GM23338 (cell line): ENCODE measurements at regions not wholly inside any gene's neighbourhood (a gene's known extent, or its start where the extent isn't known, plus 50 kb on each side); places are given as distances from the start of the nearest gene placed in this dataset.

Experiments
- ATAC-seq: fragments of 200-7000 bp; cut with Tn5 transposase; 3 replicates; pipeline ENCODE4 v1.9.1; 2020
- DNase-seq: peaks from one replicate; pipeline ENCODE4 v3.0.0-alpha.2; 2015; ENCODE audit warnings: low spot score
- H2AFZ ChIP-seq: fragments of 200-600 bp; sonication (generic); 2 replicates; pipeline ENCODE4 v1.8.0; 2016; ENCODE audit warnings: antibody characterized with exemption, mild to moderate bottlenecking, moderate library complexity
- H3F3A ChIP-seq: fragments of 200-600 bp; sonication (generic); replicated peaks from 2 replicates; pipeline ENCODE4 v1.8.0; 2017; ENCODE audit warnings: antibody characterized with exemption, mixed run types, low read depth
- H3K27ac ChIP-seq: fragments of 200-600 bp; sonication (generic); 2 replicates; pipeline ENCODE4 v1.6.1; 2016; ENCODE audit warnings: low read depth
- H3K27me3 ChIP-seq: fragments of 200-600 bp; sonication (generic); 2 replicates; pipeline ENCODE4 v1.8.0; 2016; ENCODE audit warnings: mild to moderate bottlenecking, mixed run types, moderate library complexity; ENCODE audit not compliant: insufficient read depth
- H3K36me3 ChIP-seq: fragments of 200-600 bp; sonication (generic); 2 replicates; pipeline ENCODE4 v1.8.0; 2016; ENCODE audit warnings: mild to moderate bottlenecking; ENCODE audit not compliant: insufficient read depth
- H3K4me1 ChIP-seq: fragments of 200-600 bp; sonication (generic); 2 replicates; pipeline ENCODE4 v1.8.0; 2016; ENCODE audit warnings: mild to moderate bottlenecking, moderate library complexity; ENCODE audit not compliant: insufficient read depth
- H3K4me2 ChIP-seq: fragments of 200-600 bp; sonication (generic); 2 replicates; pipeline ENCODE4 v1.7.1; 2017; ENCODE audit warnings: mixed run types
- H3K4me3 ChIP-seq: fragments of 200-600 bp; sonication (generic); 2 replicates; pipeline ENCODE4 v1.6.1; 2016; ENCODE audit warnings: mixed run types
- H3K79me2 ChIP-seq: fragments of 200-600 bp; sonication (generic); replicated peaks from 2 replicates; pipeline ENCODE4 v1.8.0; 2017; ENCODE audit warnings: mild to moderate bottlenecking; ENCODE audit not compliant: insufficient read depth
- H3K9me2 ChIP-seq: fragments of 200-600 bp; sonication (generic); 2 replicates; pipeline ENCODE4 v1.8.0; 2017; ENCODE audit not compliant: insufficient read depth
- H4K20me1 ChIP-seq: fragments of 200-600 bp; sonication (generic); replicated peaks from 2 replicates; pipeline ENCODE4 v1.8.0; 2017; ENCODE audit warnings: mild to moderate bottlenecking; ENCODE audit not compliant: insufficient read depth
- H3K27ac Mint-ChIP-seq: 2 replicates; pipeline ENCODE4 v1.8.0; 2020; ENCODE audit warnings: inconsistent platforms, mild to moderate bottlenecking, moderate library complexity, mixed read lengths
- H3K27me3 Mint-ChIP-seq: 3 replicates; pipeline ENCODE4 v1.8.0; 2022; ENCODE audit warnings: low read depth, mild to moderate bottlenecking, moderate library complexity, mixed read lengths, inconsistent platforms; ENCODE audit not compliant: insufficient read depth, poor library complexity
- H3K36me3 Mint-ChIP-seq: 3 replicates; pipeline ENCODE4 v1.8.0; 2021; ENCODE audit warnings: low read depth, mild to moderate bottlenecking, inconsistent platforms, moderate library complexity, mixed read lengths
- H3K4me1 Mint-ChIP-seq: 3 replicates; pipeline ENCODE4 v1.8.0; 2020; ENCODE audit warnings: mild to moderate bottlenecking, inconsistent platforms, mixed read lengths
- H3K4me3 Mint-ChIP-seq: 3 replicates; pipeline ENCODE4 v1.8.0; 2021; ENCODE audit warnings: moderate library complexity, mild to moderate bottlenecking, inconsistent platforms, mixed read lengths
- H3K9me3 Mint-ChIP-seq: 3 replicates; pipeline ENCODE4 v1.8.0; 2020; ENCODE audit warnings: moderate library complexity, mild to moderate bottlenecking, inconsistent platforms, mixed read lengths
- CREB1 ChIP-seq: fragments of 250-450 bp; sonication (Bioruptor Pico); IDR thresholded peaks from 2 replicates; pipeline ENCODE4 v1.5.0; 2020; ENCODE audit warnings: low read depth, mild to moderate bottlenecking, moderate library complexity
- NANOG ChIP-seq: IDR thresholded peaks from 2 replicates; pipeline ENCODE4 v1.6.1; 2016; ENCODE audit warnings: antibody characterized with exemption, borderline replicate concordance
- STAT1 ChIP-seq: IDR thresholded peaks from one replicate; pipeline ENCODE4 v1.6.1; 2016; ENCODE audit warnings: antibody characterized with exemption; ENCODE audit not compliant: unreplicated experiment
- ZNF114 ChIP-seq: fragments of 250-450 bp; sonication (Bioruptor Pico); IDR thresholded peaks from 2 replicates; pipeline ENCODE4 v1.5.0; 2020; ENCODE audit warnings: mild to moderate bottlenecking, moderate library complexity
- ZNF331 ChIP-seq: fragments of 250-450 bp; sonication (Bioruptor Pico); IDR thresholded peaks from 2 replicates; pipeline ENCODE4 v1.5.0; 2020; ENCODE audit warnings: low read depth, mild to moderate bottlenecking, moderate library complexity
- TF ChIP-seq, protein P1 (sequence below): IDR thresholded peaks from 2 replicates; pipeline ENCODE4 v1.6.1; 2016; ENCODE audit warnings: antibody characterized with exemption
- TF ChIP-seq, protein P2 (sequence below): fragments of 250-450 bp; sonication (Bioruptor Pico); IDR thresholded peaks from 2 replicates; pipeline ENCODE4 v1.5.0; 2020; ENCODE audit warnings: mild to moderate bottlenecking, moderate library complexity

DNA sequence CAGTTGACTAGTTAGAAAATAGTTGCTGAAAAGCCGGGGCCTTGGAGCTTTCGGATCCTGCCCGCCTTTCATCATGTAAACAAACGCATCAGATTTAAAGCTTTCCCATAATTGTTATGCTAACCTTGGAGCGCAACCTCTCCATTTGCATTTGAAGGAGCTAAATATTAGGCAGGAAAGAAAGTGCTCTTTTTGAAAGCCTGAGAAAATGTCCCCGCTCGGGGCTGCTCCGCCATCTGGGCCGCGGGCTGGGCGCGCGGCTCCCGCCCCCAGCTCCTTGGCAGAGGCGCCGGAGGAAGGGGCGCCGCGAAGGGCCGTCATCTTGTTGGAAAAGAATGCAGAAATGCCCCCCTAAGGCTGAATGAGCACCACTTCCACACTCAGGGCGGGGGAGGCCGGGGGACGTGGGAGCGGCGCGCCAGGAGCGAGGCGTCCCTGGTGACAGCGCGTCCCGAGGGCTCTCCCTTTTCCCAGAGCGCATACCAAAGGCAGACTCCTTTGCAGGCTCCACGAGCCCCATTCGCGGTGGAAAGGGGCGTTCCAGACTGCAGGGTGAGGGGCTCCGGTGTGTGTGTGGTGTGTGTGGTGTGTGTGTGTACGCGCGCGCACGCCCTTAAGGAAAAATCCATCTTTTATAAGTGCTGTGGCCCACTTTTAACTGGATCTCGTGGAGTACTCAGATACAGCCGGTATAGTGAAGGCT lies 145.6 kb upstream of the ID4 start:
- peaks cover 12% of the 10 kb centered on the region; the same call in 2 of the 3 replicates for H3K36me3 Mint-ChIP-seq
- ATAC-seq (peak; percentile 91), DNase-seq (peak; percentile 88)
- peak overlapping the region; percentile 59 for H3K4me2 ChIP-seq
- H3K4me1 ChIP-seq = peaks cover 22% of the 10 kb centered on the region
- H3K9me2 ChIP-seq = no peaks in the 10 kb centered on the region
- no peaks in the 10 kb centered on the region for H3K36me3 ChIP-seq
- no peaks in the 10 kb centered on the region for H3K27me3 ChIP-seq
- peak overlapping the region; percentile 88 for H3K27ac ChIP-seq
- no peak overlapping the region for H2AFZ ChIP-seq
- H3K4me3 ChIP-seq = peak overlapping the region; percentile 38
- H3K27me3 Mint-ChIP-seq = peaks cover 8% of the 10 kb centered on the region
- H3K4me3 Mint-ChIP-seq = peak overlapping the region; percentile 68
- no peaks in the 10 kb centered on the region for H4K20me1 ChIP-seq
- peaks cover 3% of the 10 kb centered on the region; the same call in 1 of the 3 replicates for H3K9me3 Mint-ChIP-seq
- H3K27ac Mint-ChIP-seq = peak overlapping the region; percentile 92
- no peaks in the 10 kb centered on the region for H3K79me2 ChIP-seq
- H3K4me1 Mint-ChIP-seq = peaks cover 47% of the 10 kb centered on the region
- no peaks in the 10 kb centered on the region; the same call in 1 of the 2 replicates for H3F3A ChIP-seq
- TF ChIP-seq CREB1 (CRISPR knock-in tag) (0 out of 2 replicates have a peak, but pooled peaks have one; percentile 5), ZNF114 (CRISPR knock-in tag) (no peak), STAT1 (no peak), NANOG (peak; percentile 72; the same call in 1 of the 2 replicates), ZNF331 (CRISPR knock-in tag) (no peak)
- TF ChIP-seq, protein P1, sequence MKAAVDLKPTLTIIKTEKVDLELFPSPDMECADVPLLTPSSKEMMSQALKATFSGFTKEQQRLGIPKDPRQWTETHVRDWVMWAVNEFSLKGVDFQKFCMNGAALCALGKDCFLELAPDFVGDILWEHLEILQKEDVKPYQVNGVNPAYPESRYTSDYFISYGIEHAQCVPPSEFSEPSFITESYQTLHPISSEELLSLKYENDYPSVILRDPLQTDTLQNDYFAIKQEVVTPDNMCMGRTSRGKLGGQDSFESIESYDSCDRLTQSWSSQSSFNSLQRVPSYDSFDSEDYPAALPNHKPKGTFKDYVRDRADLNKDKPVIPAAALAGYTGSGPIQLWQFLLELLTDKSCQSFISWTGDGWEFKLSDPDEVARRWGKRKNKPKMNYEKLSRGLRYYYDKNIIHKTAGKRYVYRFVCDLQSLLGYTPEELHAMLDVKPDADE = no peak
- TF ChIP-seq, protein P2, sequence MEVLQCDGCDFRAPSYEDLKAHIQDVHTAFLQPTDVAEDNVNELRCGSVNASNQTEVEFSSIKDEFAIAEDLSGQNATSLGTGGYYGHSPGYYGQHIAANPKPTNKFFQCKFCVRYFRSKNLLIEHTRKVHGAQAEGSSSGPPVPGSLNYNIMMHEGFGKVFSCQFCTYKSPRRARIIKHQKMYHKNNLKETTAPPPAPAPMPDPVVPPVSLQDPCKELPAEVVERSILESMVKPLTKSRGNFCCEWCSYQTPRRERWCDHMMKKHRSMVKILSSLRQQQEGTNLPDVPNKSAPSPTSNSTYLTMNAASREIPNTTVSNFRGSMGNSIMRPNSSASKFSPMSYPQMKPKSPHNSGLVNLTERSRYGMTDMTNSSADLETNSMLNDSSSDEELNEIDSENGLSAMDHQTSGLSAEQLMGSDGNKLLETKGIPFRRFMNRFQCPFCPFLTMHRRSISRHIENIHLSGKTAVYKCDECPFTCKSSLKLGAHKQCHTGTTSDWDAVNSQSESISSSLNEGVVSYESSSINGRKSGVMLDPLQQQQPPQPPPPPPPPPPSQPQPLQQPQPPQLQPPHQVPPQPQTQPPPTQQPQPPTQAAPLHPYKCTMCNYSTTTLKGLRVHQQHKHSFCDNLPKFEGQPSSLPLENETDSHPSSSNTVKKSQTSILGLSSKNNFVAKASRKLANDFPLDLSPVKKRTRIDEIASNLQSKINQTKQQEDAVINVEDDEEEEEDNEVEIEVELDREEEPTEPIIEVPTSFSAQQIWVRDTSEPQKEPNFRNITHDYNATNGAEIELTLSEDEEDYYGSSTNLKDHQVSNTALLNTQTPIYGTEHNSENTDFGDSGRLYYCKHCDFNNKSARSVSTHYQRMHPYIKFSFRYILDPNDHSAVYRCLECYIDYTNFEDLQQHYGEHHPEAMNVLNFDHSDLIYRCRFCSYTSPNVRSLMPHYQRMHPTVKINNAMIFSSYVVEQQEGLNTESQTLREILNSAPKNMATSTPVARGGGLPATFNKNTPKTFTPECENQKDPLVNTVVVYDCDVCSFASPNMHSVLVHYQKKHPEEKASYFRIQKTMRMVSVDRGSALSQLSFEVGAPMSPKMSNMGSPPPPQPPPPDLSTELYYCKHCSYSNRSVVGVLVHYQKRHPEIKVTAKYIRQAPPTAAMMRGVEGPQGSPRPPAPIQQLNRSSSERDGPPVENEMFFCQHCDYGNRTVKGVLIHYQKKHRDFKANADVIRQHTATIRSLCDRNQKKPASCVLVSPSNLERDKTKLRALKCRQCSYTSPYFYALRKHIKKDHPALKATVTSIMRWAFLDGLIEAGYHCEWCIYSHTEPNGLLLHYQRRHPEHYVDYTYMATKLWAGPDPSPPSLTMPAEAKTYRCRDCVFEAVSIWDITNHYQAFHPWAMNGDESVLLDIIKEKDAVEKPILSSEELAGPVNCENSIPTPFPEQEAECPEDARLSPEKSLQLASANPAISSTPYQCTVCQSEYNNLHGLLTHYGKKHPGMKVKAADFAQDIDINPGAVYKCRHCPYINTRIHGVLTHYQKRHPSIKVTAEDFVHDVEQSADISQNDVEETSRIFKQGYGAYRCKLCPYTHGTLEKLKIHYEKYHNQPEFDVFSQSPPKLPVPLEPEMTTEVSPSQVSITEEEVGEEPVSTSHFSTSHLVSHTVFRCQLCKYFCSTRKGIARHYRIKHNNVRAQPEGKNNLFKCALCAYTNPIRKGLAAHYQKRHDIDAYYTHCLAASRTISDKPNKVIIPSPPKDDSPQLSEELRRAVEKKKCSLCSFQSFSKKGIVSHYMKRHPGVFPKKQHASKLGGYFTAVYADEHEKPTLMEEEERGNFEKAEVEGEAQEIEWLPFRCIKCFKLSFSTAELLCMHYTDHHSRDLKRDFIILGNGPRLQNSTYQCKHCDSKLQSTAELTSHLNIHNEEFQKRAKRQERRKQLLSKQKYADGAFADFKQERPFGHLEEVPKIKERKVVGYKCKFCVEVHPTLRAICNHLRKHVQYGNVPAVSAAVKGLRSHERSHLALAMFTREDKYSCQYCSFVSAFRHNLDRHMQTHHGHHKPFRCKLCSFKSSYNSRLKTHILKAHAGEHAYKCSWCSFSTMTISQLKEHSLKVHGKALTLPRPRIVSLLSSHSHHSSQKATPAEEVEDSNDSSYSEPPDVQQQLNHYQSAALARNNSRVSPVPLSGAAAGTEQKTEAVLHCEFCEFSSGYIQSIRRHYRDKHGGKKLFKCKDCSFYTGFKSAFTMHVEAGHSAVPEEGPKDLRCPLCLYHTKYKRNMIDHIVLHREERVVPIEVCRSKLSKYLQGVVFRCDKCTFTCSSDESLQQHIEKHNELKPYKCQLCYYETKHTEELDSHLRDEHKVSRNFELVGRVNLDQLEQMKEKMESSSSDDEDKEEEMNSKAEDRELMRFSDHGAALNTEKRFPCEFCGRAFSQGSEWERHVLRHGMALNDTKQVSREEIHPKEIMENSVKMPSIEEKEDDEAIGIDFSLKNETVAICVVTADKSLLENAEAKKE (CRISPR knock-in tag) = no peak
